AG10803 (cell line): ENCODE measurements at regions not wholly inside any gene's neighbourhood (a gene's known extent, or its start where the extent isn't known, plus 50 kb on each side); places are given as distances from the start of the nearest gene placed in this dataset.
A peak's percentile ranks its signal among the peaks of the same experiment; 100 is the strongest.

ENCODE experiments used
- DNase-seq: peaks from one replicate; pipeline ENCODE4 v3.0.0; 2010; ENCODE audit warnings: low read depth
- H3K4me3 ChIP-seq: 2 replicates; pipeline ENCODE4 v1.5.1; 2011; ENCODE audit warnings: mild to moderate bottlenecking, low read length, control low read depth
- TF ChIP-seq, protein P1 (sequence below): conservative IDR thresholded peaks from 2 replicates; pipeline ENCODE4 v1.5.1; 2011; ENCODE audit warnings: mild to moderate bottlenecking, low read length, control low read depth, inconsistent platforms

- TF ChIP-seq, protein P1, sequence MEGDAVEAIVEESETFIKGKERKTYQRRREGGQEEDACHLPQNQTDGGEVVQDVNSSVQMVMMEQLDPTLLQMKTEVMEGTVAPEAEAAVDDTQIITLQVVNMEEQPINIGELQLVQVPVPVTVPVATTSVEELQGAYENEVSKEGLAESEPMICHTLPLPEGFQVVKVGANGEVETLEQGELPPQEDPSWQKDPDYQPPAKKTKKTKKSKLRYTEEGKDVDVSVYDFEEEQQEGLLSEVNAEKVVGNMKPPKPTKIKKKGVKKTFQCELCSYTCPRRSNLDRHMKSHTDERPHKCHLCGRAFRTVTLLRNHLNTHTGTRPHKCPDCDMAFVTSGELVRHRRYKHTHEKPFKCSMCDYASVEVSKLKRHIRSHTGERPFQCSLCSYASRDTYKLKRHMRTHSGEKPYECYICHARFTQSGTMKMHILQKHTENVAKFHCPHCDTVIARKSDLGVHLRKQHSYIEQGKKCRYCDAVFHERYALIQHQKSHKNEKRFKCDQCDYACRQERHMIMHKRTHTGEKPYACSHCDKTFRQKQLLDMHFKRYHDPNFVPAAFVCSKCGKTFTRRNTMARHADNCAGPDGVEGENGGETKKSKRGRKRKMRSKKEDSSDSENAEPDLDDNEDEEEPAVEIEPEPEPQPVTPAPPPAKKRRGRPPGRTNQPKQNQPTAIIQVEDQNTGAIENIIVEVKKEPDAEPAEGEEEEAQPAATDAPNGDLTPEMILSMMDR: no peak
- DNase-seq: no peak
- no peak overlapping the region for H3K4me3 ChIP-seq
Measured at GRCh38 chr2:212945526-212945925, 205.9 kb downstream of the IKZF2 start.

- TF ChIP-seq, protein P1: no peak
- DNase-seq: peak; percentile 16
Measured at GRCh38 chr2:212943351-212943750, 208.1 kb downstream of the IKZF2 start.

DNA sequence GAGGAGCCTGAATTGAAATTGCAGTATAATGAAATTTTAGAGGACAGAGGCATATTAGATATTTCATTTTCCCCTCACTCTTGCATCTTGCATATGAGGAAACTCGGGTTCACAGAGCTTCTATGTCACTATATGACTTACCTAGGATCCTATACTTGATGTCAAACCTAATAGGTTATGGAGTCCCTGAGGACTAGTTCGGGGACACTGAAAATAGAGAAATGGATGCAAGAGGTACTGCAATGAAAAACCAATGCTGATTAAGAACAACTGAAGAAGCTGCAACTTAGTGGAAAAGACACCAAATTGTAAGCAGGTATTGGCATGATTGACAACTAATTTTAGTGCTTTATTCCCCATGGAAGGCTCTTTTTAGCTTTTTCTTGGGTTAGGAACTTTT, 210.1 kb downstream of the IKZF2 start:
- DNase-seq: no peak
- no peak overlapping the region for H3K4me3 ChIP-seq
- TF ChIP-seq, protein P1: no peak

More at GRCh38 chr2:212943351-212943750, 208.1 kb downstream of the IKZF2 start:
- H3K4me3 ChIP-seq: no peak overlapping the region

- no peak overlapping the region for H3K4me3 ChIP-seq
- peak; percentile 44 for DNase-seq
- TF ChIP-seq, protein P1: no peak
Measured at GRCh38 chr2:212940816-212941215, 210.6 kb downstream of the IKZF2 start.

GRCh38 chr2:212939777-212940531, 211.5 kb downstream of the IKZF2 start:
- no peak overlapping the region for H3K4me3 ChIP-seq
- TF ChIP-seq, protein P1: no peak
- DNase-seq: no peak

DNA sequence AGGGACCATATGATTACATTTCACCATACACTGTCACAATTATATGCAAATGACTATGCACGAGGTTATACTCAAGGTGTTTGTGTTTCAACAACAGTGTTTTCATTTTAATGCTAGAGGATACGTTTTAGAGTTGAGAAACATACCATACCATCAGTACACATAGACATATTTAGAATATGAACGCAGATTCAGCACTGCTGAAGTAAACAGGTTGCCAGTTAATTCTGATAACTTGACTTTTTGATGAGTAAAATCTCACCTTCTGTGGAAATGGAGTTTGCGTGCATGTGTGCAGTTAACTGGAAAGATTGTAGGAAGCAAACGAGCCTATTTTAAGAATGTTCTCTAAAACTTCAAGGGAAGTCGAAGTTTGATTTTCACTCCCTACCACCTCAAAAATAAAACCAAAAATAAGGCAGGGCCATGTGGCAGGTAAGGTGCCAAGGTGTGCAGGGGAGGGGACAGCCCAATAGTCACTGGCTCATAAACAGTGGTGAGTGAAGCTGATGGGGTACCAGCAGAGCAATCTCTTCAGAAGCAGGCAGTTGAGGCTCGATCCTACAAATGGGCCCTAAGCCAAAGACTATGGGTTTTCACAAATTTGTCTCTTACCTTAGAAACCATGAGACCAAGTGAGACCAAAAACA, 213.1 kb downstream of the IKZF2 start:
- TF ChIP-seq, protein P1: no peak
- H3K4me3 ChIP-seq: no peak overlapping the region
- no peak for DNase-seq

- TF ChIP-seq, protein P1: no peak
- no peak overlapping the region for H3K4me3 ChIP-seq
- DNase-seq: no peak
Measured at GRCh38 chr2:212936572-212936971, 214.8 kb downstream of the IKZF2 start.
